GM12801 (cell line): ENCODE measurements at regions not wholly inside any gene's neighbourhood (a gene's known extent, or its start where the extent isn't known, plus 50 kb on each side); places are given as distances from the start of the nearest gene placed in this dataset.

ENCODE experiments used
- TF ChIP-seq, protein P1 (sequence below): IDR thresholded peaks from one replicate; pipeline ENCODE4 v1.5.1; 2011; ENCODE audit warnings: control low read depth; ENCODE audit not compliant: insufficient read length; ENCODE audit errors: extremely low read depth

- TF ChIP-seq, protein P1, sequence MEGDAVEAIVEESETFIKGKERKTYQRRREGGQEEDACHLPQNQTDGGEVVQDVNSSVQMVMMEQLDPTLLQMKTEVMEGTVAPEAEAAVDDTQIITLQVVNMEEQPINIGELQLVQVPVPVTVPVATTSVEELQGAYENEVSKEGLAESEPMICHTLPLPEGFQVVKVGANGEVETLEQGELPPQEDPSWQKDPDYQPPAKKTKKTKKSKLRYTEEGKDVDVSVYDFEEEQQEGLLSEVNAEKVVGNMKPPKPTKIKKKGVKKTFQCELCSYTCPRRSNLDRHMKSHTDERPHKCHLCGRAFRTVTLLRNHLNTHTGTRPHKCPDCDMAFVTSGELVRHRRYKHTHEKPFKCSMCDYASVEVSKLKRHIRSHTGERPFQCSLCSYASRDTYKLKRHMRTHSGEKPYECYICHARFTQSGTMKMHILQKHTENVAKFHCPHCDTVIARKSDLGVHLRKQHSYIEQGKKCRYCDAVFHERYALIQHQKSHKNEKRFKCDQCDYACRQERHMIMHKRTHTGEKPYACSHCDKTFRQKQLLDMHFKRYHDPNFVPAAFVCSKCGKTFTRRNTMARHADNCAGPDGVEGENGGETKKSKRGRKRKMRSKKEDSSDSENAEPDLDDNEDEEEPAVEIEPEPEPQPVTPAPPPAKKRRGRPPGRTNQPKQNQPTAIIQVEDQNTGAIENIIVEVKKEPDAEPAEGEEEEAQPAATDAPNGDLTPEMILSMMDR: no peak
Measured at GRCh38 chr5:96247708-96248107, 185.3 kb downstream of the PCSK1 start.

DNA sequence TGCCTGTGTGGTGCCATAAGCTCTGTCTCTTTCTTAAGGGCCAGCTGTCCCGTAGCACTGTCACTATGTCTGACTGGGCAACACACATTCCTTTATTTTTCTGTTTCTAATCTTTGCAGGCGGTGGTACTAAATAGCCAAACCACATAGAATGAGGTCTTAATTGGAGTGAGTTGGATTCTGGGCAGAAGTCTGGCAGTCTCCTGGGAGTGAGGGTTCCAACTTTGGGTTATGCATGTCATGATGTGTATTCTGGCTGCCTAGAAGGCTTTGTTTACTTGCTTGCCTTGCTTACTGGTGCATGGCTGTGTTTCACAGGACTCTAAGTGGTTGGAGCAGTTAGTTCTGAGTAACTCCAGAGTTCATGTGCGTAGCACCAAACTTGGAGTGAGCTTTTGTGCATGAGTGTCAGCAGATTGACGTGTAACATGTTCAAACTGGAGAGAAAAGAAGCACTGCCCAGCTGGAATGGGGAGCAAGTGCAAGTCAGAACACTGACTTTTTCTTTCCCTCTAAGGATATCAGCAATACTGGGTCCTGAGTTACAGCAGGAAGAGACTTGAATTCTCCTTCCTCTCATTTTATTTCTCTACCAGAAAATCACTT is 185.8 kb downstream of the PCSK1 start:
- TF ChIP-seq, protein P1: no peak

- TF ChIP-seq, protein P1: no peak
Measured at GRCh38 chr5:96245140-96246091, 187.6 kb downstream of the PCSK1 start.

DNA sequence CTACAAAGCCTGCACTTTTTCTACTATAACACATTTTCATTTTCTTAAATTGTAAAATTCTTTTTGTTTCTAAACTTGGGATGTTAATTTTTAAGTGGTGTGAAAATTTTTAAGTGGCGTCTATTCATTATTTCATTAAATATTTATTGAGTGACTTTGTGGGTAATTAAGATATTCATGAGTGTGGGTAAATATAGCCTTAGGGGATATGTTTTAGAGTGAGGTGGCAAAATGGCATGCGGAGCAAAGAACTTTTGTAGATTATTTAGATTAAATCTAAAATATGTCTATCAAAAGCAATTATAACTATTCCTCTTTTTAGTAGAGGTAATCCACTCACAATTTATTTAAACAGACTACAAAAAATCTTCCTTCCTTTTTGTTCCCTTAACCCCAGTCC is 188.4 kb downstream of the PCSK1 start:
- TF ChIP-seq, protein P1: no peak

GRCh38 chr5:96243862-96244261 is 189.2 kb downstream of the PCSK1 start:
- TF ChIP-seq, protein P1: no peak

DNA sequence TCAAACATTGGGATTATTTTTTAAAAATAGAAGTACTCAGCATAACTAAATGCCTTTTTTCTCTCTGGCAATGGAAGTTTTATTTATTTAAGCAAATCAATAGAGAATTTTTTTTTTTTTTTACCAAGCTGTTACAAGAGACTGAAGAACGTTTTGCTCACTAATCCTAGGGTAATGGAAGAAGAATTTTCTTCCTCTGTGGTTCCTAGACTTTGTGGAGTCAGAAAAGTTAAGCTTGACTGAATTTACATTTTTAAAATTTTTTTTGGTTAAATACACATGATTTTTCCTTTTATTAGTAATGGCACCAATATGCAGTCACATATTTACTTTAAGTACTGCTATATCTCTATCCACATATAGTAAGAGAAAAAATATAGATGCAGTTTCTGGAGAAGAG is 189.8 kb downstream of the PCSK1 start:
- TF ChIP-seq, protein P1: no peak

DNA sequence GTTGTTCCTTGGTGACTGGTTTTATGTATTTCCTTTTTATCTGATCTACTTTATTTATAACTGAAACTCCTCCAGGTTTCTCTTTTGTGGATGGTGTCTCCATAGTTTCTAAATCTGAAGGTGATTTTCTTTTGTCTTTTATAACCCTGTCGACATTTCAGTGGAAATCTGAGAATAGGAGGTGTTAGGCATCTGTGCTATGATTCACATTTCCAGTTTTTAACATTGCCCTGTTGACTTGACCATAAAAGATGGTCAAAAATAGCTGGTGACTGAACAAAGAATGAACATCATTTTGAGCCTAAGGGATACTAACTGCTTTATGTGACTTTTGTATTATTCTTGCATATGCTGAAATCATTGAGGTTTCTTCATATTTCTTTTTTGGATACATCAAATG is 190.5 kb downstream of the PCSK1 start:
- TF ChIP-seq, protein P1: no peak
